Globus pallidus (tissue), 1 donor: ENCODE measurements at regions not wholly inside any gene's neighbourhood (a gene's known extent, or its start where the extent isn't known, plus 50 kb on each side); places are given as distances from the start of the nearest gene placed in this dataset.

Experiments
- DNase-seq: peaks from one replicate; pipeline ENCODE4 v3.0.0-alpha.2; 2015; ENCODE audit warnings: low spot score

DNA sequence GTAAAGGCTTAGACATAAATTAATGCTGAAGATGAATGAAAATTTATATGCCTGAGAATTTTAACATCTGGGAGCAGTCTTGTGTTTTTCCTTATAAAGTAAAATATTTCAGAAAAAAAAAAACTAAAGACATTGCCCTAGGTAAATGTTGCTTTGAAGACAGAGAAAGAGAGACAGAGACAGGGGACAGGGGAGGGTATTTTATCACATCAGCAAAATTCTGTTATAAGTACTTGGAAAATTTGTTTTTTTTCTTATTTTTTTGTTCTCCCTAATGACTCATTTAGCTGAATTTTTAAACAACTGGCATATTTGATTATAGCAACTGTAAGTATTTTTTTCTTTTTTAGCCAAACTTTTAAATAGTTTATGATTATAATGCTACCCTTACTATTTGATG, 1540.6 kb upstream of the GBE1 start:
- no peak for DNase-seq

DNA sequence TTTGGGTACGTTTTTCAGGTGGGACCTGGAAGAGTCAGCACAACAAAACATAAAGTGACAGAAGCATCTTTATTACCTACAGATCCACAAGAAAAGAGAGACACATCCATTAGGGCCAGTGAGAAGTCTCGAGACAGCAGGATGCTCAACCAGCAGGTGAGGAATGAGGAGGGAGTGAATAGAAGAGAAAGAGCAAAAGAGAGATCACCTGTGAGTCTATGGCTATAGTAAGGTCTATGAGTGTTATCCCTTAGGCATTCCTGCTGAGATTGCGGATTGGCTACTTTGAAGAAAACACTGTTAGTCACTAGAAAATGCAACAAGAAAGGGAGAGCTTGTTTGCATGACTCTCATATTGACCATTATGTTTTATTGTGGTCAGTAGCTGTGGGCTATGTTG, 1556.2 kb upstream of the GBE1 start:
- no peak for DNase-seq

DNA sequence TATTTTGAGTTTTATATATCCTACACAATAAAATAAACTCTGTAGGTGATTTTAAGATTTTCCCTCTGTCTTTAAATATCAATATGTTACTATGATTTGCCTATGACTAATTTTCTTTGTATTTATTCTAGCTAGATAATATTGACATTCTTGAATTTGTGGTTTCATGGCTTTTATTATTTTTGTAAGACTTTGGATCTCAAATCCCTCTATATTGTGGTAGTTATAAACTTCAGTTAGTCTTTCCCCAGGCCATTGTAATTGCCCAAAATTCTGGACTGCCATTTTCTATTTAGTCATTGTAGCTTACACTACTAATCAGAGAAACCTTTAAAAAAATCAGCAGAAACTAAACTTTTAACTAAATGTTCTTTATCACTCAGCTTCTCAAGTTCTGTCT, 1559.3 kb upstream of the GBE1 start:
- DNase-seq = no peak

DNA sequence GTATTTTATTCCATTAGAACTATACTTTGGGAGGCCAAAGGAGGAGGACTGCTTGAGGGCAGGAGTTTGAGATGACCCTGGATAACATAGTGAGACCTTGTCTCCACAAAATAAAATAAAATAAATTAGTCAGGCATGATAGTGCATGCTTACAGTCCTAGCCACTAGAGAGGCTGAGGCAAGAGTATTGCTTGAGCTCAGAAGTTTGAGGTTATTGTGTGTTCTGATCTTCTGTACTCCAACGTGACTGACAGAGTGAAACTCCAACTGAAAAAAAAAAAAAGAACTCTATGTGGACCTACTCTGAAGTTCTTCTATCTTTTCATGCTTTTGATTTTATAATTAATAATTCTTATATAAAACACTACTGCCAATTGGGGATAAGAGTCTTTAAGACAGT, 1560.0 kb upstream of the GBE1 start:
- no peak for DNase-seq

DNA sequence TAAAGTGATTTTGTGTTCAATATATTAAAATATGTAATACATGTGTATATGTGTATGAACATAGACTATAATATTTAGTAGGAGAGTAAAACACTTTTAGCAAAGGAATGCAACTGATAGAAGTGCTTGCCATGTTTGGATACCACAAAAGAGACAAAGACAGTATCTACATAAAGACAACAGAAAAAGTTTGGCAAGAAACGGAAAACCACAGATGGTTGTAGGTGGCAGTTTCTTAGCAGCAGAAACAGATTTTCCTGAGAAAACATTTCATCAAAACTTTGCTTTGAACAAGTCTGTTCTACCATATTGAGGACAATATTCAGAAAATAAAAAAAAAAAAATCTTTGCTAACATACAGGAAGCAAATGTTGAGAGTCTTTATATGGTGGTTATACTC, 1560.4 kb upstream of the GBE1 start:
- no peak for DNase-seq

DNA sequence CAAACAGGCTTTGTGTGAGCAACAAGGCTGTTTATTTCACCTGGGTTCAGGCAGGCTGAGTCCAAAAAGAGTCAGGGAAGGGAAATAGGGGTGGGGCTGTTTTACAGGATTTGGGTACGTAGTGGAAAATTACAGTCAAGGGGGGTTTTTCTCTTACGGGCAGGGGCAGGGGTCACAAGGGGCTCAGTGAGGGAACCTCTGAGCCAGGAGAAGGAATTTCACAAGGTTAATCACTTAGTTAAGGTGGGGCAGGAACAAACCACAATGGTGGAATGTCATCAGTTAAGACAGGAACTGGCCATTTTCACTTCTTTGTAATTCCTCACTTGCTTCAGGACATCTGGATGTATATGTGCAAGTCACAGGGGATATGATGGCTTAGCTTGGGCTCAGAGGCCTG, 1592.8 kb upstream of the GBE1 start:
- DNase-seq = no peak

DNA sequence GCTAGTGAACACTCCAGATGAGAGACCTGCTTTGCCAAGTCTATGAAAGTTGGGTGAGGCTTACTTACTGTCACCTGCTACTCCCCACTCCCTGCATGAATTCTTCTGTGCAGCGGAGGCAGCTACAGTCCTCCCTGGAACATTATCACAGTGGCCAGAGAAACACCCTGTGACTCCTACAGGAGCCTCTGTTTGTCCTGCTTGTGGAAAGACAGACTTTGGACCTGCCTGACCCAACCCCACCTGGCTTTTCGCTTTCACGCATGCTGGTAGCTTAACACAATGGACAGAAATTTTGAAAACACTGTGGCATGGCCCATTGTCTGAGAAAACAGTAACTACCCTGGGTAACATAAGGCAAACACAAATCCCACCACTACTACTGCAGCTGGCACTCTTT, 1565.5 kb upstream of the CADM2 start:
- DNase-seq = no peak

DNA sequence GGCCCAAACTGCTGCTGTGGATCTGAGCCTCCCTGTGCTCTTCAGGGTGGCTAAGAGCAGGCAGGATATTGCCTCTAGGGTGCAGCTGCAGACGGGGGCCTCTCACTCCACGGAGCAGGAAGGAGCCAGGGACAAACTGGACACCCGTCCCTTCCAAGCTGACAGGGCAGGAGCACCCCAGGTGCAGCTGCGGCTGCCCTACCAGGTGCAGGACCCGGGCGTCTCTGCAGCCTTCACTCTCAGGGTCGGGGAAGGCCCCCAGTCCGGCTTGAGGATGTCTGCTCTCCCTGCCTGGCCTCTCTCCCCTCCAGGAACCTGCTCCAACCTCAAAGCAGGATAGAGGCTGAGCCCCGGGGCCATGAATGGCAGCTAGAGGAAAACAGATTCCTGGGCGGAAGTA, 1554.9 kb upstream of the CADM2 start:
- no peak for DNase-seq

DNA sequence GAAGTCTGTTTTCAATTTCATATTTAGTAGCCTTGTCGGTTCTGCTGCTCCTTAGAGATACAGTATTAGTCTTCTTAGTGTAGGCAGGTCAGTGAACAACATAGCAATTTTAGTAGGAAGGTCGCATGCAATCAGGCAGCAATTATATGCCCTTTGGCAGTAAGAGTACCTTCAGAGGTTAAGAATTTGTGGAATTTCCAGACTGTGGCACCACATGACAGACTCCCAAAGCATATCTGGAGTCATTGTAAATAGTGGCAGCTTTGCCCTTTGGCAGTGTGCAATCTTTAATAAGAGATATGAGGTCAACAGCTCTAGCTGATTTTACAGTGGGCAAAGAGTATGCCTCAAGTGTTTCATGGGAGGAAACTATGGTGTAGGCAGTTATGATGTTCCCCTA, 1532.5 kb upstream of the CADM2 start:
- DNase-seq = no peak

DNA sequence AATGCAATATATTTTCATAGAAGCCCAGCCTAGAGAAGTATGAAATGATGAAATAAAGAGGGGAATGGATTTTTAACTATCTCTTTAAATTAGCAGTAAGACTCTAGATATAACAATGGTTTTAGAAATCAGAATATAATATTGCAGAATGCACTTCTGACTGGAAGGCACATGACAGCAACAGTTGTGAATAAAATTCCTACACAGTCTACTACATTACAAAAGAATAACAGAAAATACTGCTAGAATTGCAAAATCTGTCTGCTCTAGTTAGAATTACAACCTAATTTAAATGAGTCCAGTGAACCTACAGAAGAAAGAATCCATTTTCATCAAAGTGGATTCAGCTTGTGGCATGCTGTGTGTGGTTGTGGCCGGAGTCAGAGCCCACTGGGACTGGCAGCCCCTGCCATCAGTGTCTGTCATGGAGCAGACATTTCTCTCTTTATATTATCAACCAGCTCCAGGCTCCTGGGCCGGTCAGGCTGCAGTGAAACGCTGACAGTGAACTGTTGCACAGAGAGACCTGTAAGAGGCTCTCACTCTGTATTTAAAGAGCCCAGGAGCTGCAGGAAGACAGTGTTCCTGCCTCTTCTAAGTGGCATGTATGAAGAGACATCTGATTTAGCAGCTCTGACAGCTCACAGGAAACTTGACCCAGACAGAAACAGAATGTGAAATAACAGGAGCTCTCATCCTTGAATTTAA, 1523.8 kb upstream of the CADM2 start:
- no peak for DNase-seq

DNA sequence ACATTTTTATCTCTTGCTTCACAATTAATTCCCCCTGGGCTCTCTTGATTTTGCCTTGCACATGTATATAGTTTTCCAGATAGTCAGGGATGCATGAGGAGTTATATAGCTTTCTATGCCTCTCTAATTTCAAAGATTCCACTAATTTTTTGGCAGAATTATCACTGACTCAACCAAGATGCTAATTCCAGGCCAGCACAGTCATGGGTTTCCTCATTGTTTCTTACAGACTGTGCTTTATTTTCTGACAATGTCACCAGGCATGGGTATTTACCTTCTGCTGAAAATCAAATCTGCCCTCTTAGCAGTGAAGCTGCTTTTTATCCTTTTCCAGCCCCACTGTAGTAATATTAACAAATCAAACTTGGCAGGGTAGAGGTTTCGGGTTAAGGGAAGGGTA, 1520.6 kb upstream of the CADM2 start:
- no peak for DNase-seq

DNA sequence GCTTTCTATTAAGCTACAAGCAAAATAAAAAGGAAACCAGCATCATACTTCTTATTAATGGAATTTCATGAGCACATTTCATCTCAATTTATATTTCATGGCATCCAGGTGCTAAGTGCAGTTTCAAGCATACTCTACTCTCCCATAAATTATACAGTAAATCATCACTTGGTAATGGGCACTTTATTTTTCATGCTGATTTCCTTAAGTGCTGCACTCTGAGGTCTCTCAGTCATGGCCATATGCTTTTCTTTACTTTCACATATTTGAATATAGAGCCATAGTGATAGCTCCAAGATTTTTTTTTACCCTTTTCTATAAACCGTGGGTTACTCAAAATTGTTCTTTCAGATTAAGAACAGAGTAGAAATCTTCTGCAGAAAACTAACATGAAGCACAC, 1505.7 kb upstream of the CADM2 start:
- DNase-seq = no peak

DNA sequence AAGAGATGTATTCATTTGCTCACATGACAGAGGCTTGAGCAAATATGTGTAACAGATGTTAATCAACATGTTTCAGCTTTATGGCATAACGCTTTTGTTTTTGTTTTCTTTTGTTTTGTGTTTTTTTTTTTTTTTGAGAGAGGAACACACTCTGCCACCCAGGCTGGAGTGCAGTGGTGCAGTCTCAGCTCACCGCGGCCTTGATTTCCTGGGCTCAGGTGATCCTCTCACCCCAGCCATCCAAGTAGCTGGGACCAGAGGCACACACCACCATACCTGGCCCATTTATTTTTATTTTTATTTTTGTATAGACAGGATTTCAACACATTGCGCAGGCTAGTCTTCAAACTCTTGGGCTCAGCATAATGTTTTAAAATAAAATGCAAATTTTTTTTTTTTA, 1504.4 kb upstream of the CADM2 start:
- DNase-seq = no peak

DNA sequence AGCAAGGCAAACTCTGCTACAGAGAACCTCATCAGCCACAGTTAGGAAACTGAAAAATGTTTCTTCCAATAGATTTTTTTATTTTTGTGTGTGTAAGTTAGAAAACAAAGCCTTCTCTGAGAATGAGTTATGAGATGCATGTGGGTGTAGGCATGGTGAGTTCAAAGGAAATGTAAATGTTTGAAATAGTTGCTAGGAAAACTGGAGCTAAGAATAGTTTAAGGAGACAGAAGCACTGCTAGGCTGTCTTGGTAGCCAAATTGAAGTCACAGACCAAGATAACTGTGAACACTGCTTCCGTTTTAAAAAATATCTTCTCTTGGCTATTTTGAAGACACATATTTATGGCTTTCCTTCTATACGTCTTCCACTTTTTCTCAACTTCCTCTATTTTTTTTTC, 1501.2 kb upstream of the CADM2 start:
- DNase-seq = no peak

DNA sequence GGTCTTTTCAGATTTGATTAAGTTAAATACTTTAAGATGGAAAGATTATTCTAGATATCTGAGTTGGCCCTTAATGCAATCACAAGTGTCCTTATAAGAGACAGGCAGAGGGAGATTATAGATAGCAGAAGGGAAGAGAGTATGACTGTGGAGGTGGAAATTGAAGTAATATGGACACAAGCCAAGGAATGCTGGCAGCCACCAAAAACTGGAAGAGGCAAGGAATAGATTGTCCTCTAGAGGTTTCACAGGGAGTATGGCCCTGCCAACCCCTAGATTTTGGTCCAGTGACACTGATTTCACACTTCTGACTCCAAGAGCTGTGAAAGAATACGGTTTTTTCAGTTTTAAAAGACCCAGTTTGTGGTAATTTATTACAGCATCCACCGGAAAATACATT, 1498.7 kb upstream of the CADM2 start:
- DNase-seq = no peak

DNA sequence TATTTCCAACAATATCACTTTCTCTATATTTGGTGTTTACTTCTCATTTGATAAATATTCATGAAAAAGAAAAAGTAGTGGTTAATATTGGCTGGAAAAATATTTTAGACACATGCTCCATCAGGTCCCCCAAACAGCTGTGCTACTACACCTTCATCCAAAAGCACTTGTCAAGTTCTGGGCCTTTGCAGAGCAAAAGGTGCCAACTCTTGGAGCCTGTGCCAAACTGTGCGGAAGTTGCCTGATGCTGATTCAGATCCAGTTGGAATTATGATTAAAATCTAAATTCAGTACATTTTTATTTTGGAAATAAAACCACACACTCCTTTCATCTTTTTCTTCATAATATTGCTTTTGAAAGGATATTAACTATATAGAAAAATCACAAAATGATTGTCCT, 1497.4 kb upstream of the CADM2 start:
- no peak for DNase-seq

DNA sequence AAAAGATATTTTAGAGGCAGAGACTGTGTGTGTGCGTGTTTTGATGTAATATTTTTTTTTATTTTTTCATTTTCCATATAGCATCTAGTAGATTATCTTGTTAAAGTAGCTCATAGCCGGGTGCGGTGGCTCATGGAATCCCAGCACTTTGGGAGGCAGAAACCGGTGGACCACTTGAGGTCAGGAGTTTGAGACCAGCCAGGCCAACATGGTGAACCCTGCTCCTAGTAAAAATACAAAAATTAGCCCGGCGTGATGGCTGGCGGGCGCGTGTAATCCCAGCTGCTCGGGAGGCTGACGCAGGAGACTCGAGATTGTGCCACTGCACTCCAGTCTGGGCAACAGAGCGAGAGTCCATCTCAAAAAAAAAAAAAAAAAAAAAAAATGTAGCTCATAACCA, 1481.2 kb upstream of the CADM2 start:
- no peak for DNase-seq

DNA sequence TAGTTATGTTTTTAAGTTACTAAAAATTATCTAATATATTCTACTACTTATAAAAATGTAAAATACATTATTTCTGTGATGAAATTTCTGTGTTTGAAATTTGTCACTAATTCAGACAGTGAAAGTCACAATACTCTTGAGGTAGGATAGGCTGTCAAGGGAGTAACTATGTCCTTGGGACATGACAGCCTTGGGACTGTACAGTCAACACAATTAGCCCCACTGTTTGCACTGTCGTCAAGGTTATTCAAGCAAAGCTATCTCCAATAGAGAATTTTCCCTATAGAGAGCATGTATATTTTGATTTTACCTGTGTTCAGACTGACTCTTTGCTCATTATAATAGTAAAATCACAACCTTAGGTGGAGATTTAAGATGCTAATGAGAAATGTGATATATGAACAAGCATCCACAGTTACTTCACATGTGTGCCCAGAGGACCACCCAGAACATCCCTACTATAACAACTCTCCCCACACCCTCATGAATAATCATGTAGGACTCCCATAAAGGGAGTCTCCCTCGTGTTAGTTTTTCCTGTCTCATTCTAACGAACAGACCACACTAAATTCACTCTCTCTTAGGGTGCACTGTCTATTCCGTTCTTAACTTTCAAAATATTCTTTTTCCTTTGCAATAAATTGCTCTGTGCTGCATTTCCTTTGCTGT, 1476.3 kb upstream of the CADM2 start:
- no peak for DNase-seq

DNA sequence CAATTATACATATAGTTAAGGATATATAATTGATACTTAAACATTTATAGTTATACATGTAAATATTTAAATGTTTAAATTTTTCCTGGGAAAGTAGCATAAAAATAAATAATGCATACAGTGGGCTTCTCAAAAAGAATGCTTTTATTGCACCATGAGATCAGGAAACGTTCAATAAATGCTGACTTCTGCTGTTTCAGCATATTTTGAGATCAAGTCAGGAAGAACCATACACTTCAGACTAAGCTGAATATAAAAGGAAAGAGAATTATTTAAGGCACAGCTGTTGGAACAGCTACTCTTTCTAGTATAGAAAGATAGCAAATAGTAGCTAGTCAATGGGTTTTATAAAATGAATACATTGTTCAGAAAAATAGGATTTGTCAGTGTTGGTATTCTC, 1462.3 kb upstream of the CADM2 start:
- no peak for DNase-seq

DNA sequence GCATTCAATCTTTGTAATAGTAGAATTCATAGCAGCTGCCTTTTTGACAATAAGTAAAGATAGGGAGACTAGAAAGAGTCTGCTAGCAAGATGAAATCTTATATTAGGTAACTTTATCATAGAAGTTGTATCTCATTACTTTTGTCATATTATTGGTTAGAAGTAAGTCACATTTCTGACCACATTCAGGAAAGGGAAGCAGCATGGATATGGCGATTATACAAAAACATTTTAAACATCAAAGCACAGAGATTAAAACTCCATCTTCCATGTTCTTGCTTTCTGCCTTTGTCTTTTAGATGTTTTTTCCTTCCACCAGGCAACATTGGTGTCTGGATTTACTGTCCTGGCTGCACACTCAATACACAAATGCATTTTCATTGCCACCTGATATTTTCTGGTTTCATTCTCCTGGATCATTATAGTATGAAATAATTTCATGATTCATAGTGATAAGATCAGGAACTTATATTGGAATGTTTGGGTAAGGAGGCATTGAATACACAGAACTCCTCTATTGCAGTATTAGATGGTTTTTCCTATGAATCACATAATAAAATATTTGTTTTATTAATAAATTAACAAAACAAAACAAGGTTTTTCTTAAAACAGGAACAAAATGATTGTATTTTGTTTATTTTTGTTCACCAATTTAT, 1460.3 kb upstream of the CADM2 start:
- no peak for DNase-seq

DNA sequence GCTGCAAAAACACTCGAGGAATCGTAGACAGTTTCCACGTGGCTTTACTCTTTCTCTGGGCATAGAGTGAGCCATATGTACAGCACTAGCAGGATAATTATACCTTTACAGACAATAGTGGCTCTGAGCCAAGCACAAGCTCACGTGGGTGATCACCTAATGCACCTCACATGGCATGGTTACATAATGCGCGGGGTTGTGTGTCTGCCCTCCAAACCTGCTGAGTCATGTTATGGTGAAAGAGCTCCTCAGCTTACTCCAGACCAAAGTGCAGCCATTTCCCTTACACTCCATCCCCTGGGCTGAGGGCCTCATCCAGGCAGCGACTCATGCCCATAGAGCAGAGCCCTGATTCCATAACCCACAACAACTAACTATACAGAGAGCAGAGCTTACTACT, 1458.4 kb upstream of the CADM2 start:
- DNase-seq = no peak

DNA sequence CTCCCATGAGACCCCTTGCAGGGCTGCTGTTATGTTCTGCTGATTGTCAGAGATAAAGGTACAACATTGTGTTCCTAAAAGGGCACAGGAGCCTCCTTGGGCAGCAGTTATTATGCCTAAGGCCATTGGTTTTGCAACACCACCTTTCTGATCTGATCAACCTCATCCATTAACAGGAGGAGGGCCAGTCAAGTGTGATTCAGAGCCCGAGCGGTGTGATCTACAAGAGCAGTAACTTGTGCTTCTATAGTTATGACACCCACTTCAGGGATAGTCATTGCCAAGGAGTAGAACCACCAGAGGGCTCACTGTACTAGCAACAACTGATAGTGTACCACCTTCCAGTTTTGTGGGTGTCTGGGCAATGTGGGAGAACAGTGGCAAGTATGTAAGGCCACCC, 1457.9 kb upstream of the CADM2 start:
- DNase-seq = no peak

DNA sequence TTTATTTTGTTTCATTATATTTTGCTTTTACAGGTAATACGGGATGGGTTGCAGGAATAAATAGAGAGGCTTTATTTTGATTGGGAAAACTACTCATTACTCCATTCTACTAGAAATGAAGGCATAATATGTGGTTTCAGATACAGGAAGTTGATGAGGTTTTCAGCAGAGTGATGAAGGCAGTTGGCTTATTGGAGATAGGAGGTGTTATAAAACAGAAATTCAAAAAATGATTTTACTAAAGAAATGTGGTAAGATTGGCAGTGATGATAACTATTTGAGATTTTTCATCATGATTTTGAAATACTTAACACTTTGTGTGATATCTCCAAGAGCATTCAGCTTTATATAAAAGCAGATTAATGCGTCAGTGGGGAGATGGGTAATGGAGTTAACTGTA, 1445.7 kb upstream of the CADM2 start:
- no peak for DNase-seq

DNA sequence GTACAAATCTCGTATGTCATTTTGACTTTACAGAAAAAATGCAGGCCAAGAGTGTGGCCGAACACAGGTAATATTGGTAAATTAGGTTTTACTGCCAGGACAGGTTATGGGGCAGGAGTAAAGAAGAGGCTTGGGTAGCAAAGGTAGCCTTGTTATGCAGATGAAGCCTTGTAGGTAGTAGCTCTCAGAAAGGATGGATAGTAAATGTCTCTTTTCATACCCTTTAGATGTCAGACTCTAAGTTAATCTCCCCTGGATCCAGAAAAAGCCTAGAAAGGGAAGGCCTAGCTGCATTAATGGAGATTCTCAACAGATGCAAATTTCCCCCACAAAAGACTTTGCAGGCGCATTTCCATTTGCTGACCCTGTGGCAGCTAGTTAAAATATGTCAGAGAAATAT, 1445.1 kb upstream of the CADM2 start:
- no peak for DNase-seq
